Thyroid gland (tissue), 4 donors: ENCODE measurements at regions not wholly inside any gene's neighbourhood (a gene's known extent, or its start where the extent isn't known, plus 50 kb on each side); places are given as distances from the start of the nearest gene placed in this dataset.

Source experiments
- POLR2A ChIP-seq, 2 donors: fragments of 450-650 bp; IDR thresholded peaks; one replicate each; pipeline ENCODE4 v1.6.1; 2017; ENCODE audit warnings: antibody characterized with exemption in 2 of 2, mild to moderate bottlenecking in 2 of 2, moderate library complexity in 1 of 2
- TF ChIP-seq, protein P1 (sequence below), 6 experiments: fragments of 200-600 bp in 3 of 6; fragments of 450-650 bp in 3 of 6; sonication (generic) in 3 of 6; IDR thresholded peaks; one replicate each; pipeline ENCODE4 v1.5.1; 2016 to 2019; ENCODE audit warnings: antibody characterized with exemption in 6 of 6, mild to moderate bottlenecking in 2 of 6, inconsistent platforms in 1 of 6, moderate library complexity in 1 of 6

- TF ChIP-seq, protein P1, sequence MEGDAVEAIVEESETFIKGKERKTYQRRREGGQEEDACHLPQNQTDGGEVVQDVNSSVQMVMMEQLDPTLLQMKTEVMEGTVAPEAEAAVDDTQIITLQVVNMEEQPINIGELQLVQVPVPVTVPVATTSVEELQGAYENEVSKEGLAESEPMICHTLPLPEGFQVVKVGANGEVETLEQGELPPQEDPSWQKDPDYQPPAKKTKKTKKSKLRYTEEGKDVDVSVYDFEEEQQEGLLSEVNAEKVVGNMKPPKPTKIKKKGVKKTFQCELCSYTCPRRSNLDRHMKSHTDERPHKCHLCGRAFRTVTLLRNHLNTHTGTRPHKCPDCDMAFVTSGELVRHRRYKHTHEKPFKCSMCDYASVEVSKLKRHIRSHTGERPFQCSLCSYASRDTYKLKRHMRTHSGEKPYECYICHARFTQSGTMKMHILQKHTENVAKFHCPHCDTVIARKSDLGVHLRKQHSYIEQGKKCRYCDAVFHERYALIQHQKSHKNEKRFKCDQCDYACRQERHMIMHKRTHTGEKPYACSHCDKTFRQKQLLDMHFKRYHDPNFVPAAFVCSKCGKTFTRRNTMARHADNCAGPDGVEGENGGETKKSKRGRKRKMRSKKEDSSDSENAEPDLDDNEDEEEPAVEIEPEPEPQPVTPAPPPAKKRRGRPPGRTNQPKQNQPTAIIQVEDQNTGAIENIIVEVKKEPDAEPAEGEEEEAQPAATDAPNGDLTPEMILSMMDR (IDR thresholded peaks at IDR 0.05) = no peak
- TF ChIP-seq POLR2A (IDR thresholded peaks at IDR 0.05) = no peak
These were observed 88.1 kb upstream of the TSPAN5 start for GRCh38 chr4:98746530-98746929.
